Erythroblast (primary cell): ENCODE measurements at regions not wholly inside any gene's neighbourhood (a gene's known extent, or its start where the extent isn't known, plus 50 kb on each side); places are given as distances from the start of the nearest gene placed in this dataset.

Experiments used
- GATA1 ChIP-seq: IDR thresholded peaks from 2 replicates; pipeline ENCODE4 v1.6.1; 2011; ENCODE audit warnings: low read depth, mild to moderate bottlenecking, control low read depth, low read length, moderate library complexity
- POLR2A ChIP-seq: IDR thresholded peaks from 2 replicates; pipeline ENCODE4 v1.6.1; 2011; ENCODE audit warnings: mild to moderate bottlenecking, low read length

DNA sequence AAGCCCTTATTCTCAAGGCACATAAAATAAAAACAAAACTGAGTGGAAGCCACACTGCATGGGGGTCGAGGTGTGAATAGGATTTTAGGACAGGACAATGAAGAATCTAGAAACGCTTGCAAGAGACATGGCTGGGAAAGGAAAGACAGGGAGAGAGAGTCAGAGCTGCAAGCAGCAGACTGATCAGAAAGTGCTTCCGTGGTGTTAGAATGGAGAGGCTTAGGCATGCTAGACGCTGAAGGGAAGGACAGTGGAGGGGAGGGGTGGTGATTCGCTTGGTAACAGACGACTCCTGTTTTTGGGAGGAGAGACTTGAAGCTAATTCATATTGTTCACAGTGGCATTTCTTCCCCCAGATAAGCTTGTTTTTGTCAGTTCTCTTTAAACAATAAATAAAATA, 173.5 kb downstream of the AIPL1 start:
- TF ChIP-seq POLR2A (no peak), GATA1 (no peak)
